Suprapubic skin (tissue), 4 donors: ENCODE measurements at regions not wholly inside any gene's neighbourhood (a gene's known extent, or its start where the extent isn't known, plus 50 kb on each side); places are given as distances from the start of the nearest gene placed in this dataset.

Source experiments
- DNase-seq, 2 donors: peaks; one replicate each; pipeline ENCODE4 v3.0.0-alpha.2; 2019; ENCODE audit warnings: low spot score in 2 of 2
- H3K27ac ChIP-seq: fragments of 200-600 bp; sonication (generic); one replicate; pipeline ENCODE4 v1.5.1; 2019
- H3K27me3 ChIP-seq: fragments of 200-600 bp; sonication (generic); one replicate; pipeline ENCODE4 v1.5.1; 2019
- H3K36me3 ChIP-seq: fragments of 200-600 bp; sonication (generic); one replicate; pipeline ENCODE4 v1.5.1; 2019
- H3K4me1 ChIP-seq: fragments of 200-600 bp; sonication (generic); one replicate; pipeline ENCODE4 v1.5.1; 2019
- H3K4me3 ChIP-seq: fragments of 200-600 bp; sonication (generic); one replicate; pipeline ENCODE4 v1.5.1; 2019; ENCODE audit warnings: mild to moderate bottlenecking
- H3K9me3 ChIP-seq: fragments of 200-600 bp; sonication (generic); one replicate; pipeline ENCODE4 v1.5.1; 2019
- EP300 ChIP-seq: sonication (generic); formaldehyde crosslinking; IDR thresholded peaks from one replicate; pipeline ENCODE4 v1.6.1; 2017; ENCODE audit warnings: antibody characterized with exemption
- POLR2A ChIP-seq, 2 donors: fragments of 450-650 bp; IDR thresholded peaks; one replicate each; pipeline ENCODE4 v1.6.1; 2017; ENCODE audit warnings: antibody characterized with exemption in 2 of 2, mild to moderate bottlenecking in 2 of 2, moderate library complexity in 2 of 2
- POLR2AphosphoS5 ChIP-seq, 3 donors: sonication (generic); formaldehyde crosslinking; IDR thresholded peaks; one replicate each; pipeline ENCODE4 v1.6.1; 2017; ENCODE audit warnings: antibody characterized with exemption in 3 of 3
- WGBS: methylation state at CpG from one replicate; pipeline ENCODE4 v1.1.5; 2018; 5-methylcytosine and 5-hydroxymethylcytosine counted together
- TF ChIP-seq, protein P1 (sequence below), 2 donors: fragments of 200-600 bp in 1 of 2; fragments of 450-650 bp in 1 of 2; sonication (generic) in 1 of 2; IDR thresholded peaks; one replicate each; pipeline ENCODE4 v1.5.1; 2016 to 2019; ENCODE audit warnings: antibody characterized with exemption in 2 of 2, mild to moderate bottlenecking in 1 of 2, moderate library complexity in 1 of 2

- 93% methylated on average over 7 of the region's 8 CpGs for WGBS
- Histone ChIP-seq H3K27me3 (peaks cover 31% of the 10 kb centered on the region), H3K4me1 (no peaks in the 10 kb centered on the region), H3K9me3 (no peaks in the 10 kb centered on the region), H3K27ac (no peak overlapping the region), H3K36me3 (no peaks in the 10 kb centered on the region), H3K4me3 (no peak overlapping the region)
- peak in 1 of 2 donors; percentile 52 for DNase-seq
- TF ChIP-seq EP300 = no peak
- TF ChIP-seq, protein P1, sequence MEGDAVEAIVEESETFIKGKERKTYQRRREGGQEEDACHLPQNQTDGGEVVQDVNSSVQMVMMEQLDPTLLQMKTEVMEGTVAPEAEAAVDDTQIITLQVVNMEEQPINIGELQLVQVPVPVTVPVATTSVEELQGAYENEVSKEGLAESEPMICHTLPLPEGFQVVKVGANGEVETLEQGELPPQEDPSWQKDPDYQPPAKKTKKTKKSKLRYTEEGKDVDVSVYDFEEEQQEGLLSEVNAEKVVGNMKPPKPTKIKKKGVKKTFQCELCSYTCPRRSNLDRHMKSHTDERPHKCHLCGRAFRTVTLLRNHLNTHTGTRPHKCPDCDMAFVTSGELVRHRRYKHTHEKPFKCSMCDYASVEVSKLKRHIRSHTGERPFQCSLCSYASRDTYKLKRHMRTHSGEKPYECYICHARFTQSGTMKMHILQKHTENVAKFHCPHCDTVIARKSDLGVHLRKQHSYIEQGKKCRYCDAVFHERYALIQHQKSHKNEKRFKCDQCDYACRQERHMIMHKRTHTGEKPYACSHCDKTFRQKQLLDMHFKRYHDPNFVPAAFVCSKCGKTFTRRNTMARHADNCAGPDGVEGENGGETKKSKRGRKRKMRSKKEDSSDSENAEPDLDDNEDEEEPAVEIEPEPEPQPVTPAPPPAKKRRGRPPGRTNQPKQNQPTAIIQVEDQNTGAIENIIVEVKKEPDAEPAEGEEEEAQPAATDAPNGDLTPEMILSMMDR (IDR thresholded peaks at IDR 0.05) = no peak
- TF ChIP-seq POLR2A (IDR thresholded peaks at IDR 0.05) = no peak
- TF ChIP-seq POLR2AphosphoS5 (IDR thresholded peaks at IDR 0.05) = no peak
Observed at GRCh38 chr14:104471114-104471513, 108.5 kb upstream of the C14orf180 start.

DNA sequence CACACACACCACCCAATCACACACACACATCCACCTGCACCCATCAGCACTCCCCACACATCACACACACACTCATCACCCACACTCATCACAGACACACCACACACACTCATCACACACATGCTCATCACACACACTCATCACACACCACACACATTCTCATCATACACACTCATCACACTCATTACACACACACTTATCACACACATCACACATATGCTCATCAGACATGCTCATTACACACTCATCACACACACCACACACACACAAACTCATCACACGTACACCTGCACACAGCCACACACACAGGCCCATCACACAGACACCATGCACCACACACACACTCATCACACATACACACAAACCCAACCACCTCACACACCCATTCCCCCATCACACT is 107.5 kb upstream of the C14orf180 start:
- H3K27ac ChIP-seq = no peak overlapping the region
- WGBS = 90% methylated on average over 1 of the region's 1 CpG
- no peaks in the 10 kb centered on the region for H3K36me3 ChIP-seq
- H3K4me1 ChIP-seq = no peaks in the 10 kb centered on the region
- no peaks in the 10 kb centered on the region for H3K9me3 ChIP-seq
- H3K4me3 ChIP-seq = no peak overlapping the region
- H3K27me3 ChIP-seq = peaks cover 40% of the 10 kb centered on the region
- TF ChIP-seq POLR2AphosphoS5 (IDR thresholded peaks at IDR 0.05) = no peak
- TF ChIP-seq EP300 = no peak
- TF ChIP-seq, protein P1 (IDR thresholded peaks at IDR 0.05) = no peak
- no peak for TF ChIP-seq POLR2A (IDR thresholded peaks at IDR 0.05)
- DNase-seq = no peak

GRCh38 chr14:104472536-104473243 is 106.9 kb upstream of the C14orf180 start:
- no peak overlapping the region for H3K27ac ChIP-seq

DNA sequence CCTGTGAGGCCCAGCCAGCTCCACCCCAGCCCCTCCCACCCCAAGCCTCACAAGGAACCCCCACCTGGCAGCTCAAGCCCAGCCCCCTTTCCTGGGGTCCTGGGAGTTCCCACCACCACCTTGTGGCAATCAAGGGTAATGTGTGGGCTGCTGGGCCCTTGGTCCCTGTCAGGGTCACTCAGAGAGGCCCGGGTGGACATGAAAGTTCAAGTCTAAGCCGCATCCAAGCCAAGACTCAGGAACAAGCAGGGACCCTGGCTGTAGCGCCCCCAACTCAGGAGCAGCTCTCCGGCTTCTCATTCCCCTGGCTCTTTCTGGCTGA is 106.4 kb upstream of the C14orf180 start:
- TF ChIP-seq POLR2A (IDR thresholded peaks at IDR 0.05) (no peak), EP300 (no peak), POLR2AphosphoS5 (IDR thresholded peaks at IDR 0.05) (no peak)
- TF ChIP-seq, protein P1 (IDR thresholded peaks at IDR 0.05) = no peak
- Histone ChIP-seq H3K27ac (no peak overlapping the region), H3K4me3 (no peak overlapping the region), H3K27me3 (peaks cover 50% of the 10 kb centered on the region), H3K4me1 (no peaks in the 10 kb centered on the region), H3K36me3 (no peaks in the 10 kb centered on the region), H3K9me3 (no peaks in the 10 kb centered on the region)
- DNase-seq = peak in 1 of 2 donors; percentile 53
- 80% methylated on average over 1 of the region's 4 CpGs for WGBS

More at GRCh38 chr14:104472536-104473243, 106.9 kb upstream of the C14orf180 start:
- Histone ChIP-seq H3K4me1 (no peaks in the 10 kb centered on the region), H3K4me3 (no peak overlapping the region), H3K36me3 (no peaks in the 10 kb centered on the region), H3K27me3 (peaks cover 46% of the 10 kb centered on the region), H3K9me3 (no peaks in the 10 kb centered on the region)
- DNase-seq = peak in 1 of 2 donors; percentile 74
- TF ChIP-seq POLR2AphosphoS5 (IDR thresholded peaks at IDR 0.05) = no peak
- no peak for TF ChIP-seq POLR2A (IDR thresholded peaks at IDR 0.05)
- TF ChIP-seq, protein P1 (IDR thresholded peaks at IDR 0.05) = no peak
- TF ChIP-seq EP300 = no peak
- 81% methylated on average over 20 of the region's 29 CpGs for WGBS

DNA sequence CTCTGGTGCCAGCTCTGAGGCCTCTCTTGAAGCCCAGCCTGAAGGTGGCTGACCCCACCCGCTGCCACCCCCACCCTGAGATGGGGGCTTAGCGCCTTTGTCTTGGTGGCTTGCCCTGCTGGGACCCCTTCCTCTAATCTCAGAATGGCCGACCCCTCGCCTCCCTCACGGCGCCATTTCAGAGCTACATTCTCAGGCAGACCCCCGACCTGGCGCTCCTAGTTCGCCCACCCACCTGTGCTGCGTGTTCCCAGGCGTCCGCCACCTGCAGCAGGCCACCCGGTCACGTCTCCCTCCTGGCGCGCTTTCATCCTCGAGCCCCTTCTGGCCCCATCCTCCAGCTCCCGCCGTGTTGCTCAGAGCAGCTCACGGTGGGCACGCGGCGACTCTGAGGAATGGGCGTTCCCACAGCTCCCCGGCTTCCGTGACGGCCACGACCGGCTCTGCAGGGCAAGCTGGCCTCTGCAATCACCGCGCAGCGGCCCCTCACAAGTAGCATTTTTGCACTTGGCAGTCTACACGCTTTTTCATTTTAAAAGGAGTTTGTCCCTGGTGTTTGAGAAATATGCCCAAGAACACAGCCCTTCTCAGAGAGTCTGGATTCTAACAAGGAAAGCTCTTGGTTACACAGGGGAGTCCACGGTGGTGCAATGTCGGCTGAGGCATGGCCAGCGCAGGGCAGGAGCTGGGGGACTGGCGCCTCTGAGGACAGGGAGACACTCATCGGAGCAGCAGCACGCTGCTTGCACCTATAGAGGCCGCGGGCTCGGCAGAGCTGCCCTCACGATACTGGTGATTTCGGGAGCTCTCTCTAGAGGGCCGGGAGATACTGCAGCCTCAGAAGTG is 105.7 kb upstream of the C14orf180 start:
- Histone ChIP-seq H3K27ac (no peak overlapping the region), H3K4me3 (no peak overlapping the region), H3K36me3 (no peaks in the 10 kb centered on the region), H3K4me1 (no peaks in the 10 kb centered on the region), H3K9me3 (no peaks in the 10 kb centered on the region), H3K27me3 (peaks cover 56% of the 10 kb centered on the region)
- WGBS = 78% methylated on average over 43 of the region's 45 CpGs
- TF ChIP-seq POLR2AphosphoS5 (IDR thresholded peaks at IDR 0.05) (no peak), EP300 (no peak), POLR2A (IDR thresholded peaks at IDR 0.05) (no peak)
- TF ChIP-seq, protein P1 (IDR thresholded peaks at IDR 0.05) = no peak
- peak in 1 of 2 donors; percentile 60 for DNase-seq
